ENCODE measurements at regions not wholly inside any gene's neighbourhood (a gene's known extent, or its start where the extent isn't known, plus 50 kb on each side); places are given as distances from the start of the nearest gene placed in this dataset.

GRCh38 chr1:82181846-82182245, 381.1 kb downstream of the ADGRL2 start:
- TF ChIP-seq CTCF (IDR thresholded peaks at IDR 0.05; ENCODE audit: low read depth, low read length), result no peak

GRCh38 chr1:82179131-82179530, 378.4 kb downstream of the ADGRL2 start:
- no peak for DNase-seq (ENCODE audit: extremely low read depth, low read depth)
- TF ChIP-seq CTCF (IDR thresholded peaks at IDR 0.05; ENCODE audit: low read depth, low read length), result no peak

More at GRCh38 chr1:82181846-82182245, 381.1 kb downstream of the ADGRL2 start:
- no peak for DNase-seq (ENCODE audit: extremely low read depth, low read depth)

- DNase-seq (ENCODE audit: extremely low read depth, low read depth), result no peak
Measured at GRCh38 chr1:82177192-82177591, 376.5 kb downstream of the ADGRL2 start.

GRCh38 chr1:82171955-82172354, 371.2 kb downstream of the ADGRL2 start:
- no peak for TF ChIP-seq CTCF (IDR thresholded peaks at IDR 0.05; ENCODE audit: low read depth, low read length)
- no peak for DNase-seq (ENCODE audit: extremely low read depth, low read depth)

More at GRCh38 chr1:82177192-82177591, 376.5 kb downstream of the ADGRL2 start:
- no peak for TF ChIP-seq CTCF (IDR thresholded peaks at IDR 0.05; ENCODE audit: low read depth, low read length)

GRCh38 chr1:82168482-82168881, 367.7 kb downstream of the ADGRL2 start:
- no peak for DNase-seq (ENCODE audit: extremely low read depth, low read depth)
- TF ChIP-seq CTCF (IDR thresholded peaks at IDR 0.05; ENCODE audit: low read depth, low read length), result no peak

GRCh38 chr1:82165304-82165703, 364.6 kb downstream of the ADGRL2 start:
- no peak for TF ChIP-seq CTCF (IDR thresholded peaks at IDR 0.05; ENCODE audit: low read depth, low read length)
- no peak for DNase-seq (ENCODE audit: extremely low read depth, low read depth)

- no peak for DNase-seq (ENCODE audit: extremely low read depth, low read depth)
- no peak for TF ChIP-seq CTCF (IDR thresholded peaks at IDR 0.05; ENCODE audit: low read depth, low read length)
Measured at GRCh38 chr1:82162486-82163420, 362.0 kb downstream of the ADGRL2 start.

All from AG09319 (cell line).